ES-I3 (cell line): ENCODE measurements at regions not wholly inside any gene's neighbourhood (a gene's known extent, or its start where the extent isn't known, plus 50 kb on each side); places are given as distances from the start of the nearest gene placed in this dataset.

Experiments used
- H3K36me3 ChIP-seq: 2 replicates; pipeline ENCODE4 v1.6.1; 2013; ENCODE audit warnings: mild to moderate bottlenecking, low read length, control low read depth, moderate library complexity; ENCODE audit not compliant: insufficient read depth
- H3K4me1 ChIP-seq: 2 replicates; pipeline ENCODE4 v1.6.1; 2013; ENCODE audit warnings: mild to moderate bottlenecking, control low read depth, low read length; ENCODE audit not compliant: insufficient read depth
- H3K9ac ChIP-seq: 2 replicates; pipeline ENCODE4 v1.6.1; 2013; ENCODE audit warnings: low read depth, mild to moderate bottlenecking, low read length, moderate library complexity
- H3K9me3 ChIP-seq: 2 replicates; pipeline ENCODE4 v1.6.1; 2013; ENCODE audit warnings: mild to moderate bottlenecking, low read length, moderate library complexity; ENCODE audit not compliant: control insufficient read depth, insufficient read depth

GRCh38 chr22:48279461-48279756 is 1517.0 kb downstream of the TBC1D22A start:
- H3K9ac ChIP-seq: no peak overlapping the region
- H3K9me3 ChIP-seq: no peaks in the 10 kb centered on the region
- H3K36me3 ChIP-seq: no peaks in the 10 kb centered on the region

GRCh38 chr22:48278620-48279460 is 1516.4 kb downstream of the TBC1D22A start:
- Histone ChIP-seq H3K9me3 (no peaks in the 10 kb centered on the region), H3K36me3 (no peaks in the 10 kb centered on the region), H3K9ac (no peak overlapping the region), H3K4me1 (no peaks in the 10 kb centered on the region)

More at GRCh38 chr22:48279461-48279756, 1517.0 kb downstream of the TBC1D22A start:
- no peaks in the 10 kb centered on the region for H3K4me1 ChIP-seq

- Histone ChIP-seq H3K9me3 (no peaks in the 10 kb centered on the region), H3K4me1 (no peaks in the 10 kb centered on the region), H3K9ac (no peak overlapping the region), H3K36me3 (no peaks in the 10 kb centered on the region)
Measured at GRCh38 chr22:48277868-48278581, 1515.6 kb downstream of the TBC1D22A start.

- Histone ChIP-seq H3K4me1 (no peaks in the 10 kb centered on the region), H3K9ac (no peak overlapping the region), H3K36me3 (no peaks in the 10 kb centered on the region), H3K9me3 (no peaks in the 10 kb centered on the region)
Measured at GRCh38 chr22:48276994-48277867, 1514.8 kb downstream of the TBC1D22A start.

GRCh38 chr22:48275412-48275811 is 1513.0 kb downstream of the TBC1D22A start:
- no peaks in the 10 kb centered on the region for H3K9me3 ChIP-seq
- no peak overlapping the region for H3K9ac ChIP-seq
- H3K4me1 ChIP-seq: no peaks in the 10 kb centered on the region
- no peaks in the 10 kb centered on the region for H3K36me3 ChIP-seq

GRCh38 chr22:48270731-48271130 is 1508.3 kb downstream of the TBC1D22A start:
- H3K9me3 ChIP-seq: no peaks in the 10 kb centered on the region
- no peaks in the 10 kb centered on the region for H3K4me1 ChIP-seq
- no peak overlapping the region for H3K9ac ChIP-seq
- no peaks in the 10 kb centered on the region for H3K36me3 ChIP-seq

- no peaks in the 10 kb centered on the region for H3K4me1 ChIP-seq
- H3K36me3 ChIP-seq: no peaks in the 10 kb centered on the region
- H3K9me3 ChIP-seq: no peaks in the 10 kb centered on the region
- H3K9ac ChIP-seq: no peak overlapping the region
Measured at GRCh38 chr22:48268771-48269552, 1506.5 kb downstream of the TBC1D22A start.

GRCh38 chr22:48268293-48268692 is 1505.8 kb downstream of the TBC1D22A start:
- no peak overlapping the region for H3K9ac ChIP-seq
- no peaks in the 10 kb centered on the region for H3K9me3 ChIP-seq

GRCh38 chr22:48267681-48268080 is 1505.2 kb downstream of the TBC1D22A start:
- no peaks in the 10 kb centered on the region for H3K9me3 ChIP-seq
- no peaks in the 10 kb centered on the region for H3K4me1 ChIP-seq
- no peaks in the 10 kb centered on the region for H3K36me3 ChIP-seq
- no peak overlapping the region for H3K9ac ChIP-seq

More at GRCh38 chr22:48268293-48268692, 1505.8 kb downstream of the TBC1D22A start:
- Histone ChIP-seq H3K36me3 (no peaks in the 10 kb centered on the region), H3K4me1 (no peaks in the 10 kb centered on the region)

- H3K36me3 ChIP-seq: no peaks in the 10 kb centered on the region
- no peaks in the 10 kb centered on the region for H3K9me3 ChIP-seq
- H3K4me1 ChIP-seq: no peaks in the 10 kb centered on the region
- no peak overlapping the region for H3K9ac ChIP-seq
Measured at GRCh38 chr22:48265000-48265625, 1502.7 kb downstream of the TBC1D22A start.

GRCh38 chr22:48264586-48264985 is 1502.1 kb downstream of the TBC1D22A start:
- Histone ChIP-seq H3K9me3 (no peaks in the 10 kb centered on the region), H3K9ac (no peak overlapping the region), H3K4me1 (no peaks in the 10 kb centered on the region), H3K36me3 (no peaks in the 10 kb centered on the region)

- Histone ChIP-seq H3K4me1 (no peaks in the 10 kb centered on the region), H3K36me3 (no peaks in the 10 kb centered on the region), H3K9me3 (no peaks in the 10 kb centered on the region)
Measured at GRCh38 chr22:48263791-48264351, 1501.4 kb downstream of the TBC1D22A start.

GRCh38 chr22:48263431-48263765 is 1500.9 kb downstream of the TBC1D22A start:
- no peaks in the 10 kb centered on the region for H3K9me3 ChIP-seq
- no peaks in the 10 kb centered on the region for H3K36me3 ChIP-seq
- H3K9ac ChIP-seq: no peak overlapping the region
- no peaks in the 10 kb centered on the region for H3K4me1 ChIP-seq

More at GRCh38 chr22:48263791-48264351, 1501.4 kb downstream of the TBC1D22A start:
- H3K9ac ChIP-seq: no peak overlapping the region
